WTC11 (cell line): ENCODE measurements at regions not wholly inside any gene's neighbourhood (a gene's known extent, or its start where the extent isn't known, plus 50 kb on each side); places are given as distances from the start of the nearest gene placed in this dataset.

Experiments used
- ATAC-seq: fragments of 200-7000 bp; cut with Tn5 transposase; 2 replicates; pipeline ENCODE4 v1.10.0; 2021; ENCODE audit warnings: mild to moderate bottlenecking, moderate library complexity
- CTCF ChIA-PET: fragments of 300-600 bp; sonication (Branson Sonifier 250); formaldehyde crosslinking; loops from one replicate; lab custom pipeline; 2021; ENCODE audit warnings: antibody characterized with exemption; lab: Charles Lee
- POLR2A ChIA-PET: fragments of 350-600 bp; sonication (Branson Sonifier 250); formaldehyde crosslinking; loops from one replicate; lab custom pipeline; 2021; ENCODE audit warnings: antibody characterized with exemption; lab: Charles Lee
- DNase-seq: peaks from one replicate; pipeline ENCODE4 v3.0.0; 2021; ENCODE audit warnings: low spot score
- H3K27ac Mint-ChIP-seq: 2 replicates; pipeline ENCODE4 v1.8.0; 2021; ENCODE audit warnings: mixed read lengths
- H3K27me3 Mint-ChIP-seq: 2 replicates; pipeline ENCODE4 v1.8.0; 2021; ENCODE audit warnings: low read depth, mild to moderate bottlenecking, moderate library complexity, mixed read lengths
- H3K36me3 Mint-ChIP-seq: 2 replicates; pipeline ENCODE4 v1.8.0; 2021; ENCODE audit warnings: mixed read lengths
- H3K4me1 Mint-ChIP-seq: 2 replicates; pipeline ENCODE4 v1.8.0; 2022; ENCODE audit warnings: mixed read lengths
- H3K4me3 Mint-ChIP-seq: 2 replicates; pipeline ENCODE4 v1.8.0; 2021; ENCODE audit warnings: mild to moderate bottlenecking, moderate library complexity, mixed read lengths
- H3K9me3 Mint-ChIP-seq: 2 replicates; pipeline ENCODE4 v1.8.0; 2021; ENCODE audit warnings: mixed read lengths
- ATF1 ChIP-seq: sonication (generic); formaldehyde crosslinking; IDR thresholded peaks from 2 replicates; pipeline ENCODE4 v1.8.1; 2023; ENCODE audit warnings: mild to moderate bottlenecking, moderate library complexity, missing genetic modification reagents
- CREB1 ChIP-seq: sonication (generic); formaldehyde crosslinking; IDR thresholded peaks from 2 replicates; pipeline ENCODE4 v1.8.0; 2023; ENCODE audit warnings: mild to moderate bottlenecking, missing genetic modification reagents
- CREM ChIP-seq: sonication (generic); formaldehyde crosslinking; IDR thresholded peaks from 2 replicates; pipeline ENCODE4 v1.8.1; 2022; ENCODE audit warnings: mild to moderate bottlenecking, missing genetic modification reagents, moderate library complexity
- ERG ChIP-seq: fragments of 250-450 bp; sonication (Bioruptor Pico); IDR thresholded peaks from 2 replicates; pipeline ENCODE4 v1.8.0; 2021; ENCODE audit warnings: mild to moderate bottlenecking
- ESRRA ChIP-seq: sonication (generic); formaldehyde crosslinking; IDR thresholded peaks from 2 replicates; pipeline ENCODE4 v1.8.1; 2022; ENCODE audit warnings: mild to moderate bottlenecking, missing genetic modification reagents, borderline replicate concordance
- FOXJ3 ChIP-seq: sonication (generic); formaldehyde crosslinking; IDR thresholded peaks from 2 replicates; pipeline ENCODE4 v1.9.0; 2021; ENCODE audit warnings: missing genetic modification reagents, mild to moderate bottlenecking, borderline replicate concordance
- FOXP4 ChIP-seq: sonication (generic); formaldehyde crosslinking; IDR thresholded peaks from 2 replicates; pipeline ENCODE4 v1.8.0; 2022; ENCODE audit warnings: mild to moderate bottlenecking, missing genetic modification reagents
- GTF2I ChIP-seq: fragments of 250-450 bp; sonication (Bioruptor Pico); conservative IDR thresholded peaks from 2 replicates; pipeline ENCODE4 v1.4.0; 2021; ENCODE audit warnings: mild to moderate bottlenecking
- IRF1 ChIP-seq: sonication (generic); formaldehyde crosslinking; IDR thresholded peaks from 2 replicates; pipeline ENCODE4 v1.8.0; 2023; ENCODE audit warnings: missing genetic modification reagents
- JAZF1 ChIP-seq: fragments of 250-450 bp; sonication (Bioruptor Pico); IDR thresholded peaks from 2 replicates; pipeline ENCODE4 v1.9.0; 2021; ENCODE audit warnings: moderate library complexity, mild to moderate bottlenecking, inconsistent platforms
- SMAD3 ChIP-seq: sonication (generic); formaldehyde crosslinking; IDR thresholded peaks from 2 replicates; pipeline ENCODE4 v1.8.0; 2022; ENCODE audit warnings: missing genetic modification reagents, mild to moderate bottlenecking, borderline replicate concordance
- SP1 ChIP-seq: sonication (generic); formaldehyde crosslinking; conservative IDR thresholded peaks from 2 replicates; pipeline ENCODE4 v1.8.1; 2022; ENCODE audit warnings: missing genetic modification reagents
- TP53 ChIP-seq: sonication (generic); formaldehyde crosslinking; IDR thresholded peaks from 2 replicates; pipeline ENCODE4 v1.8.1; 2023; ENCODE audit warnings: mild to moderate bottlenecking, missing genetic modification reagents
- ZNF423 ChIP-seq: fragments of 250-450 bp; sonication (Bioruptor Pico); IDR thresholded peaks from 2 replicates; pipeline ENCODE4 v2.1.2; 2022; ENCODE audit warnings: mild to moderate bottlenecking, moderate library complexity
- TF ChIP-seq, protein P1 (sequence below): sonication (generic); formaldehyde crosslinking; conservative IDR thresholded peaks from 2 replicates; pipeline ENCODE4 v1.8.1; 2022; ENCODE audit warnings: mild to moderate bottlenecking, missing genetic modification reagents
- TF ChIP-seq, protein P2 (sequence below): sonication (generic); formaldehyde crosslinking; IDR thresholded peaks from 2 replicates; pipeline ENCODE4 v1.8.1; 2022; ENCODE audit warnings: mild to moderate bottlenecking, missing genetic modification reagents, moderate library complexity, borderline replicate concordance
- TF ChIP-seq, protein P3 (sequence below): sonication (generic); formaldehyde crosslinking; IDR thresholded peaks from 2 replicates; pipeline ENCODE4 v1.8.1; 2023; ENCODE audit warnings: mild to moderate bottlenecking, missing genetic modification reagents, moderate library complexity
- TF ChIP-seq, protein P4 (sequence below): sonication (generic); formaldehyde crosslinking; IDR thresholded peaks from 2 replicates; pipeline ENCODE4 v1.8.0; 2023; ENCODE audit warnings: missing genetic modification reagents, mild to moderate bottlenecking, borderline replicate concordance
- TF ChIP-seq, protein P5 (sequence below): fragments of 250-450 bp; sonication (Bioruptor Pico); IDR thresholded peaks from 2 replicates; pipeline ENCODE4 v2.1.2; 2022; ENCODE audit warnings: mild to moderate bottlenecking, moderate library complexity

DNA sequence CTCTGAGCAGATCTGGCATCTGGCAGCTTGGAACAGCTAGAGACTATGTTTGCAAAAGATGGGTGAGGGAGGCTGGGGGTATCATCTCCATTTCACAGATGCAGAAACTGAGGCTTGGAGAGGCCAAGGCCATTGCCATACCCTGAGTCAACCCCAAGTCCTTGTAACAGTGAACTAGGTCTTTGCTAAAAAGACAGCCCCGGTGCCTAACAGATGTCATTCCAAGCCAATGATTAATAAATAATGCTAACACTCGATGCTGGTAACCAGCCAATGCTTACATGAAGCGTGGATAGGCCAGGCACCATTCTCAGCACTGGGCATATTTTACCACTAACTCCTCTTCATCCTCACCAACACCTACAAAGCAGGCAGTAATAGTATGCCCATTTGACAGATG, 164.0 kb downstream of the MN1 start:
- Mint-ChIP-seq H3K4me3 (no peak overlapping the region), H3K36me3 (no peaks in the 10 kb centered on the region), H3K9me3 (no peaks in the 10 kb centered on the region), H3K27me3 (peaks cover 3% of the 10 kb centered on the region; the same call in 1 of the 2 replicates), H3K4me1 (peaks cover 39% of the 10 kb centered on the region), H3K27ac (no peak overlapping the region)
- ChIA-PET CTCF (interaction anchor here (1.0 to 1.2 kb wide), 2 partner anchors 45 to 221 kb away, joined by 3 to 7 read pairs; no protein-coding TSS in a partner anchor), POLR2A (no interaction called here)
- TF ChIP-seq ESRRA (CRISPR knock-in tag) = no peak
- TF ChIP-seq, protein P1, sequence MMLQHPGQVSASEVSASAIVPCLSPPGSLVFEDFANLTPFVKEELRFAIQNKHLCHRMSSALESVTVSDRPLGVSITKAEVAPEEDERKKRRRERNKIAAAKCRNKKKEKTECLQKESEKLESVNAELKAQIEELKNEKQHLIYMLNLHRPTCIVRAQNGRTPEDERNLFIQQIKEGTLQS (CRISPR knock-in tag) = no peak
- no peak for TF ChIP-seq JAZF1
- TF ChIP-seq FOXP4 (CRISPR knock-in tag) = no peak
- no peak for TF ChIP-seq SMAD3 (CRISPR knock-in tag)
- no peak for TF ChIP-seq IRF1 (CRISPR knock-in tag)
- TF ChIP-seq, protein P2, sequence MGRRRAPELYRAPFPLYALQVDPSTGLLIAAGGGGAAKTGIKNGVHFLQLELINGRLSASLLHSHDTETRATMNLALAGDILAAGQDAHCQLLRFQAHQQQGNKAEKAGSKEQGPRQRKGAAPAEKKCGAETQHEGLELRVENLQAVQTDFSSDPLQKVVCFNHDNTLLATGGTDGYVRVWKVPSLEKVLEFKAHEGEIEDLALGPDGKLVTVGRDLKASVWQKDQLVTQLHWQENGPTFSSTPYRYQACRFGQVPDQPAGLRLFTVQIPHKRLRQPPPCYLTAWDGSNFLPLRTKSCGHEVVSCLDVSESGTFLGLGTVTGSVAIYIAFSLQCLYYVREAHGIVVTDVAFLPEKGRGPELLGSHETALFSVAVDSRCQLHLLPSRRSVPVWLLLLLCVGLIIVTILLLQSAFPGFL = no peak
- no peak for TF ChIP-seq FOXJ3 (CRISPR knock-in tag)
- no peak for TF ChIP-seq ATF1 (CRISPR knock-in tag)
- TF ChIP-seq, protein P3, sequence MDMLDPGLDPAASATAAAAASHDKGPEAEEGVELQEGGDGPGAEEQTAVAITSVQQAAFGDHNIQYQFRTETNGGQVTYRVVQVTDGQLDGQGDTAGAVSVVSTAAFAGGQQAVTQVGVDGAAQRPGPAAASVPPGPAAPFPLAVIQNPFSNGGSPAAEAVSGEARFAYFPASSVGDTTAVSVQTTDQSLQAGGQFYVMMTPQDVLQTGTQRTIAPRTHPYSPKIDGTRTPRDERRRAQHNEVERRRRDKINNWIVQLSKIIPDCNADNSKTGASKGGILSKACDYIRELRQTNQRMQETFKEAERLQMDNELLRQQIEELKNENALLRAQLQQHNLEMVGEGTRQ (CRISPR knock-in tag) = no peak
- TF ChIP-seq, protein P4, sequence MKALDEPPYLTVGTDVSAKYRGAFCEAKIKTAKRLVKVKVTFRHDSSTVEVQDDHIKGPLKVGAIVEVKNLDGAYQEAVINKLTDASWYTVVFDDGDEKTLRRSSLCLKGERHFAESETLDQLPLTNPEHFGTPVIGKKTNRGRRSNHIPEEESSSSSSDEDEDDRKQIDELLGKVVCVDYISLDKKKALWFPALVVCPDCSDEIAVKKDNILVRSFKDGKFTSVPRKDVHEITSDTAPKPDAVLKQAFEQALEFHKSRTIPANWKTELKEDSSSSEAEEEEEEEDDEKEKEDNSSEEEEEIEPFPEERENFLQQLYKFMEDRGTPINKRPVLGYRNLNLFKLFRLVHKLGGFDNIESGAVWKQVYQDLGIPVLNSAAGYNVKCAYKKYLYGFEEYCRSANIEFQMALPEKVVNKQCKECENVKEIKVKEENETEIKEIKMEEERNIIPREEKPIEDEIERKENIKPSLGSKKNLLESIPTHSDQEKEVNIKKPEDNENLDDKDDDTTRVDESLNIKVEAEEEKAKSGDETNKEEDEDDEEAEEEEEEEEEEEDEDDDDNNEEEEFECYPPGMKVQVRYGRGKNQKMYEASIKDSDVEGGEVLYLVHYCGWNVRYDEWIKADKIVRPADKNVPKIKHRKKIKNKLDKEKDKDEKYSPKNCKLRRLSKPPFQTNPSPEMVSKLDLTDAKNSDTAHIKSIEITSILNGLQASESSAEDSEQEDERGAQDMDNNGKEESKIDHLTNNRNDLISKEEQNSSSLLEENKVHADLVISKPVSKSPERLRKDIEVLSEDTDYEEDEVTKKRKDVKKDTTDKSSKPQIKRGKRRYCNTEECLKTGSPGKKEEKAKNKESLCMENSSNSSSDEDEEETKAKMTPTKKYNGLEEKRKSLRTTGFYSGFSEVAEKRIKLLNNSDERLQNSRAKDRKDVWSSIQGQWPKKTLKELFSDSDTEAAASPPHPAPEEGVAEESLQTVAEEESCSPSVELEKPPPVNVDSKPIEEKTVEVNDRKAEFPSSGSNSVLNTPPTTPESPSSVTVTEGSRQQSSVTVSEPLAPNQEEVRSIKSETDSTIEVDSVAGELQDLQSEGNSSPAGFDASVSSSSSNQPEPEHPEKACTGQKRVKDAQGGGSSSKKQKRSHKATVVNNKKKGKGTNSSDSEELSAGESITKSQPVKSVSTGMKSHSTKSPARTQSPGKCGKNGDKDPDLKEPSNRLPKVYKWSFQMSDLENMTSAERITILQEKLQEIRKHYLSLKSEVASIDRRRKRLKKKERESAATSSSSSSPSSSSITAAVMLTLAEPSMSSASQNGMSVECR (CRISPR knock-in tag) = no peak
- no peak for TF ChIP-seq ZNF423 (CRISPR knock-in tag)
- DNase-seq (no peak), ATAC-seq (no peak)

- ChIA-PET CTCF (interaction anchor here (1.0 to 1.2 kb wide), 2 partner anchors 44 to 222 kb away, joined by 3 to 7 read pairs; no protein-coding TSS in a partner anchor), POLR2A (no interaction called here)
- Mint-ChIP-seq H3K4me3 (no peak overlapping the region), H3K9me3 (no peaks in the 10 kb centered on the region), H3K4me1 (peaks cover 42% of the 10 kb centered on the region), H3K36me3 (no peaks in the 10 kb centered on the region), H3K27me3 (peaks cover 4% of the 10 kb centered on the region; the same call in 1 of the 2 replicates), H3K27ac (no peak overlapping the region; the same call in 1 of the 2 replicates)
- DNase-seq = no peak
- ATAC-seq = peak; percentile 49
- TF ChIP-seq CREB1 (CRISPR knock-in tag) = no peak
- TF ChIP-seq SMAD3 (CRISPR knock-in tag) = no peak
- no peak for TF ChIP-seq JAZF1
- TF ChIP-seq GTF2I (CRISPR knock-in tag) = 0 out of 2 replicates have a peak, but pooled peaks have one; percentile 9
- TF ChIP-seq, protein P5, sequence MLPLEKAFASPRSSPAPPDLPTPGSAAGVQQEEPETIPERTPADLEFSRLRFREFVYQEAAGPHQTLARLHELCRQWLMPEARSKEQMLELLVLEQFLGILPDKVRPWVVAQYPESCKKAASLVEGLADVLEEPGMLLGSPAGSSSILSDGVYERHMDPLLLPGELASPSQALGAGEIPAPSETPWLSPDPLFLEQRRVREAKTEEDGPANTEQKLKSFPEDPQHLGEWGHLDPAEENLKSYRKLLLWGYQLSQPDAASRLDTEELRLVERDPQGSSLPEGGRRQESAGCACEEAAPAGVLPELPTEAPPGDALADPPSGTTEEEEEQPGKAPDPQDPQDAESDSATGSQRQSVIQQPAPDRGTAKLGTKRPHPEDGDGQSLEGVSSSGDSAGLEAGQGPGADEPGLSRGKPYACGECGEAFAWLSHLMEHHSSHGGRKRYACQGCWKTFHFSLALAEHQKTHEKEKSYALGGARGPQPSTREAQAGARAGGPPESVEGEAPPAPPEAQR (CRISPR knock-in tag) = no peak
- no peak for TF ChIP-seq CREM
- TF ChIP-seq, protein P3 (CRISPR knock-in tag) = peak; percentile 62
- no peak for TF ChIP-seq ERG (CRISPR knock-in tag)
- TF ChIP-seq ZNF423 (CRISPR knock-in tag) = peak; percentile 22; the same call in 1 of the 2 replicates
- TF ChIP-seq SP1 = no peak
- TF ChIP-seq TP53 (CRISPR knock-in tag) = peak; percentile 61; the same call in 1 of the 2 replicates
These were observed 163.0 kb downstream of the MN1 start for GRCh38 chr22:27638329-27639233.
